SK-N-SH (cell line): ENCODE measurements at regions not wholly inside any gene's neighbourhood (a gene's known extent, or its start where the extent isn't known, plus 50 kb on each side); places are given as distances from the start of the nearest gene placed in this dataset.

Experiments
- small RNA-seq, 7 experiments: library from RNA; depleted of rRNA; stranded (forward); fragments of <200 nt; gene quantifications; one replicate each; pipeline ENCODE3, GENCODE V24; 2012

Small RNA genes in the stretch of these regions (small RNA-seq; reads per million reads assigned to genes)
- gene RF00156: 0 reads per million in 7 experiments
